Activated CD8-positive, alpha-beta T cell treated with anti-CD3 and anti-CD28 coated beads for 36 hours (primary cell): ENCODE measurements at regions not wholly inside any gene's neighbourhood (a gene's known extent, or its start where the extent isn't known, plus 50 kb on each side); places are given as distances from the start of the nearest gene placed in this dataset.

Experiments
- ATAC-seq: fragments of 200-7000 bp; cut with Tn5 transposase; one replicate; pipeline ENCODE4 v1.10.0; 2021; ENCODE audit warnings: mild to moderate bottlenecking, moderate library complexity
- CTCF ChIA-PET: fragments of 350-600 bp; sonication (Branson Sonifier 250); formaldehyde crosslinking; loops from one replicate; lab custom pipeline; 2021; ENCODE audit warnings: antibody characterized with exemption; lab: Charles Lee
- POLR2A ChIA-PET: fragments of 350-600 bp; sonication (Branson Sonifier 250); formaldehyde crosslinking; loops from one replicate; lab custom pipeline; 2021; ENCODE audit warnings: antibody characterized with exemption; lab: Charles Lee
- DNase-seq: peaks from one replicate; pipeline ENCODE4 v3.0.0-alpha.2; 2020
- H3K27ac Mint-ChIP-seq: one replicate; pipeline ENCODE4 v1.8.0; 2021; ENCODE audit warnings: mild to moderate bottlenecking, mixed read lengths
- H3K27me3 Mint-ChIP-seq: one replicate; pipeline ENCODE4 v1.8.0; 2021; ENCODE audit warnings: mixed read lengths
- H3K36me3 Mint-ChIP-seq: one replicate; pipeline ENCODE4 v1.8.0; 2021; ENCODE audit warnings: low read depth, mixed read lengths
- H3K4me1 Mint-ChIP-seq: one replicate; pipeline ENCODE4 v1.8.0; 2021; ENCODE audit warnings: low read depth, mixed read lengths
- H3K4me3 Mint-ChIP-seq: one replicate; pipeline ENCODE4 v1.8.0; 2021; ENCODE audit warnings: mild to moderate bottlenecking, moderate library complexity, mixed read lengths
- H3K9me3 Mint-ChIP-seq: one replicate; pipeline ENCODE4 v1.8.0; 2021; ENCODE audit warnings: mixed read lengths
- CTCF ChIP-seq: fragments of 200-600 bp; IDR thresholded peaks from one replicate; pipeline ENCODE4 v1.8.0; 2022; ENCODE audit warnings: antibody characterized with exemption, mild to moderate bottlenecking
- intact Hi-C: fragments of 100-400 bp; cut with micrococcal nuclease; formaldehyde crosslinking; loops from one replicate; pipeline ENCODE4 v1.10.0; 2022

- ChIA-PET POLR2A (no interaction called here), CTCF (no interaction called here)
- no peak for TF ChIP-seq CTCF
- H3K4me1 Mint-ChIP-seq, result no peaks in the 10 kb centered on the region
- no peaks in the 10 kb centered on the region for H3K9me3 Mint-ChIP-seq
- intact Hi-C loops, result no loop called here
- no peak overlapping the region for H3K27ac Mint-ChIP-seq
- no peaks in the 10 kb centered on the region for H3K27me3 Mint-ChIP-seq
- no peak overlapping the region for H3K4me3 Mint-ChIP-seq
- no peaks in the 10 kb centered on the region for H3K36me3 Mint-ChIP-seq
- ATAC-seq (no peak), DNase-seq (no peak)
These were observed 529.6 kb downstream of the RAB38 start for GRCh38 chr11:87645626-87646025.

DNA sequence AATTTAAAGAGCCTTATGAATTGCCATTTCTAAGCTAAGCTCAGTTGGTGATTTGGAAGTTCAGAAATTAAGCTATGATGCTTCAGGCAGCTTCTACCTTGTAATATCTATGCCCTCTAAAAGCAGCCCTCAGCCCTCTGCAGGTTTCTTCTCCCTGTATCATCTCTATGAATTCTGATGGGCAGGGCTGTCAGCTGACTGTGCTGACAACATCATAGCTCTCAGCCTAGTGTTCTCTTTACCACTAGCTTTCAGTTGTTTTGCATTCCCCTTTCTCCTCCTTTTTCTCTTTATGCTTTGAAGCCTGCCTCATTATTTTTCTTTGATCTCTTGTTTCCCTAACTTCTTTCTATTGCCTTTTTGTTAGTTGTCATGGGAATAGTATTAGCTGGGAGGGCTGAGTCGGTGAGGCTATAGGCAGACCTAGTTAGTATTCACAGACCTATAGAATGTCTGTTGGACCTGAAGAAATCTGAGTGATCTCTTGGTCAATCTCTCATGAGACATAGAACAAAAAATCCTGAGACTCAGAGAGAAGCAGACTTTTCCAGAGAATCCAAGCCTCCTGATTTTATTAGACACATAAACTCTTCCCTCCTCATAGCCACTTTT, 535.4 kb downstream of the RAB38 start:
- H3K9me3 Mint-ChIP-seq, result no peaks in the 10 kb centered on the region
- no peak overlapping the region for H3K27ac Mint-ChIP-seq
- H3K27me3 Mint-ChIP-seq, result no peaks in the 10 kb centered on the region
- ChIA-PET POLR2A (no interaction called here), CTCF (no interaction called here)
- intact Hi-C loops, result no loop called here
- DNase-seq (no peak), ATAC-seq (no peak)
- no peaks in the 10 kb centered on the region for H3K4me1 Mint-ChIP-seq
- TF ChIP-seq CTCF, result no peak
- H3K36me3 Mint-ChIP-seq, result no peaks in the 10 kb centered on the region
- H3K4me3 Mint-ChIP-seq, result no peak overlapping the region

GRCh38 chr11:87635001-87635400, 540.2 kb downstream of the RAB38 start:
- CTCF ChIA-PET, result no interaction called here
- H3K9me3 Mint-ChIP-seq, result no peaks in the 10 kb centered on the region
- TF ChIP-seq CTCF, result no peak
- no peaks in the 10 kb centered on the region for H3K36me3 Mint-ChIP-seq
- no peaks in the 10 kb centered on the region for H3K27me3 Mint-ChIP-seq
- POLR2A ChIA-PET, result no interaction called here
- no peak for ATAC-seq
- H3K27ac Mint-ChIP-seq, result no peak overlapping the region
- no peak overlapping the region for H3K4me3 Mint-ChIP-seq
- no peak for DNase-seq
- H3K4me1 Mint-ChIP-seq, result no peaks in the 10 kb centered on the region
- intact Hi-C loops, result no loop called here

DNA sequence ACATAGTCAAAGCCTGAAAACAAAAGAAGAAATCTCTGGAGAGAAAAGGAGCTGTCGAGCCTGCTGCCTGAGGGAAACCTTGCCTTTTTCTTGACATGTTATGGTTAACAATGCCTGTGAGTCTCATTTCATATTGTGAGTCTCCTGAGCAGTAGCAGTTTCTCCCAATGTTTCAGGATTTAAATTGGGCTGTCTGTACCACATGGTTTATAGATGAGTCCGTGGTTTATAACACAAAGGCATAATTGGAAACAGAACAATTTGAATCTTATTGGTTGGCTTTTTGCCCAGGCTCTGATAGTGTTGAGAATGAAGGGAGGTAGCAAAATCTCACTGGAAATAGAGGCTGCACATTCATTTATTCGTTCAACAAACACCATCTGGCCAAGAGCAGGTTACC, 540.9 kb downstream of the RAB38 start:
- no peaks in the 10 kb centered on the region for H3K36me3 Mint-ChIP-seq
- DNase-seq (no peak), ATAC-seq (no peak)
- H3K9me3 Mint-ChIP-seq, result peaks cover 2% of the 10 kb centered on the region
- intact Hi-C loops, result no loop called here
- no peak for TF ChIP-seq CTCF
- H3K4me3 Mint-ChIP-seq, result no peak overlapping the region
- ChIA-PET CTCF (no interaction called here), POLR2A (no interaction called here)
- no peaks in the 10 kb centered on the region for H3K27me3 Mint-ChIP-seq
- no peaks in the 10 kb centered on the region for H3K4me1 Mint-ChIP-seq
- H3K27ac Mint-ChIP-seq, result no peak overlapping the region

DNA sequence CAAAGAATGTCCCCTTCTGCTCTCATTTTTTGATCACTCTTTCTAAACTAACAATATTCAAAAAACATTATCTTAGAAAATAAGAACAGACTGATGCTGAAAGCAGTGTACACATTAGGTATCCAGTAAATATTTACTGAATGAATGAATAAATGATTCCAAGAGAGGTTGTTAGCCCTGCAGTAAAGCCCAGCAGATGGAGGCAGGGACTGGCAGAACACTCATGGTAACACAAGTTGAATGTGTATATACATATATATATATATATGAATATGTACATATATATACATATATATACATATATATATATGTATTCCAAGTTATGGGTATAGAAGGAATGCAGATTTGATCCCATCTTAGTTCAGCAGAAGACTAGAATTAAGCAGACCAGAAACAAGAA, 546.3 kb downstream of the RAB38 start:
- Mint-ChIP-seq H3K36me3 (no peaks in the 10 kb centered on the region), H3K9me3 (peaks cover 11% of the 10 kb centered on the region), H3K27ac (no peak overlapping the region), H3K27me3 (no peaks in the 10 kb centered on the region), H3K4me1 (no peaks in the 10 kb centered on the region), H3K4me3 (no peak overlapping the region)
- intact Hi-C loops, result no loop called here
- POLR2A ChIA-PET, result no interaction called here
- CTCF ChIA-PET, result no interaction called here
- ATAC-seq, result no peak
- no peak for DNase-seq
- TF ChIP-seq CTCF, result no peak
